GM19324 (cell line): ENCODE measurements at regions not wholly inside any gene's neighbourhood (a gene's known extent, or its start where the extent isn't known, plus 50 kb on each side); places are given as distances from the start of the nearest gene placed in this dataset.
A peak's percentile ranks its signal among the peaks of the same experiment; 100 is the strongest.

ENCODE experiments used
- ATAC-seq: cut with Tn5 transposase; IDR thresholded peaks from one replicate; pipeline ENCODE4 v1.9.1; 2021; ENCODE audit warnings: mild to moderate bottlenecking, moderate library complexity; ENCODE audit not compliant: unreplicated experiment, low FRiP score

- no peak for ATAC-seq
Measured at GRCh38 chr7:97595439-97595838, 136.4 kb upstream of the TAC1 start.

- ATAC-seq, result no peak
Measured at GRCh38 chr7:97601931-97602457, 129.9 kb upstream of the TAC1 start.

- no peak for ATAC-seq
Measured at GRCh38 chr7:97620495-97620894, 111.4 kb upstream of the TAC1 start.

- peak; percentile 70 for ATAC-seq
Measured at GRCh38 chr7:97623333-97623732, 108.6 kb upstream of the TAC1 start.

GRCh38 chr7:97630116-97630515 lies 101.8 kb upstream of the TAC1 start:
- no peak for ATAC-seq

GRCh38 chr7:97635622-97636021 lies 96.3 kb upstream of the TAC1 start:
- no peak for ATAC-seq

- no peak for ATAC-seq
Measured at GRCh38 chr7:97639036-97639435, 92.8 kb upstream of the TAC1 start.

- no peak for ATAC-seq
Measured at GRCh38 chr7:97659363-97660045, 72.4 kb upstream of the TAC1 start.

GRCh38 chr7:97667359-97667758 lies 64.5 kb upstream of the TAC1 start:
- ATAC-seq, result no peak

GRCh38 chr7:97671571-97671970 lies 60.3 kb upstream of the TAC1 start:
- no peak for ATAC-seq

GRCh38 chr7:97680622-97681021 lies 51.3 kb upstream of the TAC1 start:
- ATAC-seq, result no peak
